H9 (cell line): ENCODE measurements at regions not wholly inside any gene's neighbourhood (a gene's known extent, or its start where the extent isn't known, plus 50 kb on each side); places are given as distances from the start of the nearest gene placed in this dataset.

ENCODE experiments used
- DNase-seq: peaks from one replicate; pipeline ENCODE4 v3.0.0-alpha.2; 2017
- H2AFZ ChIP-seq: one replicate; pipeline ENCODE4 v1.6.1; 2013; ENCODE audit warnings: mild to moderate bottlenecking, low read length, control low read depth, moderate library complexity
- H2AK5ac ChIP-seq: 2 replicates; pipeline ENCODE4 v1.6.1; 2013; ENCODE audit warnings: low read length, control low read depth, mixed read lengths; ENCODE audit not compliant: insufficient read length
- H2BK120ac ChIP-seq: one replicate; pipeline ENCODE4 v1.6.1; 2013; ENCODE audit warnings: low read depth, mild to moderate bottlenecking, low read length, control low read depth, inconsistent platforms; ENCODE audit not compliant: poor library complexity, severe bottlenecking
- H2BK12ac ChIP-seq: 2 replicates; pipeline ENCODE4 v1.6.1; 2013; ENCODE audit warnings: low read length, control low read depth, mixed read lengths, low read depth; ENCODE audit not compliant: insufficient read length
- H2BK15ac ChIP-seq: 2 replicates; pipeline ENCODE4 v1.6.1; 2013; ENCODE audit warnings: low read depth, low read length, control low read depth
- H2BK20ac ChIP-seq: one replicate; pipeline ENCODE4 v1.6.1; 2013; ENCODE audit warnings: low read depth, mild to moderate bottlenecking, low read length, control low read depth, inconsistent platforms; ENCODE audit not compliant: poor library complexity, severe bottlenecking
- H2BK5ac ChIP-seq: 2 replicates; pipeline ENCODE4 v1.6.1; 2013; ENCODE audit warnings: low read length, control low read depth, mixed read lengths; ENCODE audit not compliant: insufficient read length
- H3K14ac ChIP-seq: 2 replicates; pipeline ENCODE4 v1.6.1; 2013; ENCODE audit warnings: low read length, control low read depth; ENCODE audit not compliant: insufficient read depth
- H3K18ac ChIP-seq: 2 replicates; pipeline ENCODE4 v1.6.1; 2013; ENCODE audit warnings: low read depth, mild to moderate bottlenecking, mixed read lengths, low read length, control low read depth; ENCODE audit not compliant: insufficient read length
- H3K23ac ChIP-seq: 2 replicates; pipeline ENCODE4 v1.6.1; 2013; ENCODE audit warnings: low read length, control low read depth, mixed read lengths, low read depth; ENCODE audit not compliant: insufficient read length
- H3K23me2 ChIP-seq: 2 replicates; pipeline ENCODE4 v1.6.1; 2013; ENCODE audit warnings: low read depth, mild to moderate bottlenecking, mixed read lengths, low read length, control low read depth; ENCODE audit not compliant: insufficient read length, poor library complexity, severe bottlenecking
- H3K27ac ChIP-seq: 2 replicates; pipeline ENCODE4 v1.5.1; 2013; ENCODE audit warnings: low read length, control low read depth, mixed read lengths, low read depth; ENCODE audit not compliant: insufficient read length
- H3K27me3 ChIP-seq: 2 replicates; pipeline ENCODE4 v1.6.1; 2013; ENCODE audit warnings: low read length, control low read depth, inconsistent platforms; ENCODE audit not compliant: insufficient read depth
- H3K4ac ChIP-seq: 2 replicates; pipeline ENCODE4 v1.6.1; 2013; ENCODE audit warnings: low read depth, mild to moderate bottlenecking, control low read depth, inconsistent platforms, low read length, moderate library complexity
- H3K4me1 ChIP-seq: 2 replicates; pipeline ENCODE4 v1.6.1; 2013; ENCODE audit warnings: low read length, control low read depth, inconsistent platforms; ENCODE audit not compliant: insufficient read depth
- H3K4me2 ChIP-seq: 2 replicates; pipeline ENCODE4 v1.6.1; 2013; ENCODE audit warnings: low read length, control low read depth, mixed read lengths; ENCODE audit not compliant: insufficient read length, insufficient read depth
- H3K56ac ChIP-seq: 2 replicates; pipeline ENCODE4 v1.6.1; 2013; ENCODE audit warnings: low read depth, mild to moderate bottlenecking, mixed read lengths, low read length, control low read depth; ENCODE audit not compliant: insufficient read length
- H3K79me1 ChIP-seq: 2 replicates; pipeline ENCODE4 v1.6.1; 2013; ENCODE audit warnings: low read depth, mild to moderate bottlenecking, moderate library complexity, low read length, control low read depth, inconsistent platforms; ENCODE audit not compliant: insufficient read depth, poor library complexity, severe bottlenecking
- H3K79me2 ChIP-seq: 2 replicates; pipeline ENCODE4 v1.6.1; 2013; ENCODE audit warnings: low read length, control low read depth, inconsistent platforms; ENCODE audit not compliant: insufficient read depth
- H3K9ac ChIP-seq: 2 replicates; pipeline ENCODE4 v1.6.1; 2013; ENCODE audit warnings: low read length, control low read depth, mixed read lengths; ENCODE audit not compliant: insufficient read length; ENCODE audit errors: extremely low read depth
- H3K9me3 ChIP-seq: one replicate; pipeline ENCODE4 v1.6.1; 2013; ENCODE audit warnings: low read depth, low read length, inconsistent platforms; ENCODE audit not compliant: control insufficient read depth
- H3T11ph ChIP-seq: one replicate; pipeline ENCODE4 v1.6.1; 2013; ENCODE audit warnings: mild to moderate bottlenecking, low read length, control low read depth, inconsistent platforms
- H4K20me1 ChIP-seq: one replicate; pipeline ENCODE4 v1.6.1; 2013; ENCODE audit not compliant: control insufficient read depth, insufficient read length, insufficient read depth
- H4K5ac ChIP-seq: 2 replicates; pipeline ENCODE4 v1.6.1; 2013; ENCODE audit warnings: low read depth, mild to moderate bottlenecking, mixed read lengths, low read length, control low read depth; ENCODE audit not compliant: insufficient read length
- H4K8ac ChIP-seq: replicated peaks from 2 replicates; pipeline ENCODE4 v1.6.1; 2013; ENCODE audit warnings: low read length, control low read depth, mixed read lengths, low read depth; ENCODE audit not compliant: insufficient read length
- H4K91ac ChIP-seq: 2 replicates; pipeline ENCODE4 v1.6.1; 2013; ENCODE audit warnings: low read depth, mild to moderate bottlenecking, moderate library complexity, mixed read lengths, low read length, control low read depth; ENCODE audit not compliant: insufficient read length
- H3K27ac Mint-ChIP-seq, 3 experiments: 2 replicates in 2 of 3; 3 replicates in 1 of 3; pipeline ENCODE4 v1.8.0; 2020 to 2021; ENCODE audit warnings: mixed read lengths in 3 of 3, mild to moderate bottlenecking in 1 of 3, moderate library complexity in 1 of 3
- H3K27me3 Mint-ChIP-seq: 2 replicates; pipeline ENCODE4 v1.8.0; 2021; ENCODE audit warnings: low read depth, mild to moderate bottlenecking, moderate library complexity, mixed read lengths
- H3K36me3 Mint-ChIP-seq, 3 experiments: 2 replicates in 2 of 3; 3 replicates in 1 of 3; pipeline ENCODE4 v1.8.0; 2020 to 2021; ENCODE audit warnings: low read depth in 3 of 3, mixed read lengths in 3 of 3; ENCODE audit not compliant: insufficient read depth in 1 of 3
- H3K4me1 Mint-ChIP-seq, 2 experiments: 2 replicates each; pipeline ENCODE4 v1.8.0; 2020; ENCODE audit warnings: mixed read lengths in 2 of 2
- H3K4me3 Mint-ChIP-seq, 2 experiments: 2 replicates in 1 of 2; 3 replicates in 1 of 2; pipeline ENCODE4 v1.8.0; 2020 to 2021; ENCODE audit warnings: mild to moderate bottlenecking in 2 of 2, mixed read lengths in 2 of 2, moderate library complexity in 1 of 2
- H3K9me3 Mint-ChIP-seq, 2 experiments: 2 replicates in 1 of 2; 3 replicates in 1 of 2; pipeline ENCODE4 v1.8.0; 2020; ENCODE audit warnings: mild to moderate bottlenecking in 2 of 2, mixed read lengths in 2 of 2, moderate library complexity in 1 of 2
- WGBS: extraction: QIAGEN DNeasy Blood & Tissue Kit; methylation state at CpG from one replicate; pipeline ENCODE4 v1.1.7; 2013; ENCODE audit warnings: missing lambda C conversion rate, low lambda C conversion rate, mixed read lengths; ENCODE audit not compliant: insufficient read length; ENCODE audit errors: extremely low coverage; 5-methylcytosine and 5-hydroxymethylcytosine counted together
- TF ChIP-seq, protein P1 (sequence below): fragments of 200-600 bp; sonication (generic); conservative IDR thresholded peaks from 3 replicates; pipeline ENCODE4 v1.8.0; 2021; ENCODE audit warnings: antibody characterized with exemption, mild to moderate bottlenecking

DNA sequence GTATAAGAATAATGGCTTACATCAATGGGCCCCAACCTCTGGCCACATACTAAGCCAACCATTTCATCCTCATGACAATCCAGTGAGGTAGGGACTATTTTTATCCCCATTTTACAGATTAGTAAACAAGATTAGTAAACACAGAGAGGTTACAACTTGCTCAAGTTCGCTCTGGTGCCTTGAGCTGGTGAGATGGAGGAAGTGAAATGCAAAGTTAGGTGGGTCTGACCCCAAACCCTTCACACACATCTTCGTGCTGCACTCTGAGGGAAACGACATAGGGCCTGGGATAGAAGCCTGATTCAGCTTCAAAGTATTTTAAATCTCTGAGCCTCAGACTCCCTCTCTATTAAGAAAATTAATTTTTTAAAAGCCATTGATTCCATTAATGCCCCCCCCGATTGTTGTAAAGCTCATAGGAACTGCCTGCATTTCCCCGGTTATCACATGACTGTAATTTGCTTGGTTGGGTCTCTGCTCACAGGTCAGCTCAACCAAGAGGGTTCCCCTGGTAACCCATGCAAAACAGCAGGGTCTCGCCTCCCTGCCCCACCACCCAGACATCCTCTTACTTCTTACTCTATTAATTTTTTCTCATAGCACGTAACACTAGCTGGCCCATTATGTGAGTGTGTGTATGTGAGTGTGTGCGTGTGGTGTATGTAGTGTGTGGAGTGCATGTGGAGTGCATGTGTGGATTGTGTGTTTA is 221.2 kb downstream of the MAFB start:
- Histone ChIP-seq H4K5ac (no peak overlapping the region), H2AK5ac (no peak overlapping the region), H2BK15ac (no peak overlapping the region), H4K91ac (no peak overlapping the region), H3K27ac (no peak overlapping the region), H3K23me2 (no peaks in the 10 kb centered on the region), H4K20me1 (no peaks in the 10 kb centered on the region), H2BK12ac (no peak overlapping the region), H3K27me3 (no peaks in the 10 kb centered on the region), H4K8ac (no peak overlapping the region), H2BK5ac (no peak overlapping the region), H3K79me1 (no peaks in the 10 kb centered on the region), H3K79me2 (no peaks in the 10 kb centered on the region), H3K9ac (no peak overlapping the region), H3K9me3 (no peaks in the 10 kb centered on the region), H3K56ac (no peak overlapping the region), H3K14ac (no peak overlapping the region), H3K4me2 (no peak overlapping the region), H2BK120ac (no peak overlapping the region), H2BK20ac (no peak overlapping the region), H3T11ph (no peak overlapping the region), H3K4ac (no peak overlapping the region), H3K23ac (no peak overlapping the region), H3K4me1 (no peaks in the 10 kb centered on the region), H3K18ac (no peak overlapping the region), H2AFZ (no peak overlapping the region)
- Mint-ChIP-seq H3K4me1 (0 out of 4 replicates have a peak, but pooled peaks cover 0 to 4% of the 10 kb centered on the region in 2 experiments), H3K9me3 (no peaks in the 10 kb centered on the region; a peak in 1 of 5 replicates), H3K27me3 (no peaks in the 10 kb centered on the region), H3K4me3 (no peak overlapping the region), H3K36me3 (0 out of 7 replicates have a peak, but pooled peaks cover 0 to 2% (median 0%) of the 10 kb centered on the region in 3 experiments), H3K27ac (peak overlapping the region in 1 of 3 experiments; percentile 45; a peak in 2 of 7 replicates)
- no CpG with 5 or more reads among the region's 8 CpGs for WGBS
- DNase-seq = no peak
- TF ChIP-seq, protein P1, sequence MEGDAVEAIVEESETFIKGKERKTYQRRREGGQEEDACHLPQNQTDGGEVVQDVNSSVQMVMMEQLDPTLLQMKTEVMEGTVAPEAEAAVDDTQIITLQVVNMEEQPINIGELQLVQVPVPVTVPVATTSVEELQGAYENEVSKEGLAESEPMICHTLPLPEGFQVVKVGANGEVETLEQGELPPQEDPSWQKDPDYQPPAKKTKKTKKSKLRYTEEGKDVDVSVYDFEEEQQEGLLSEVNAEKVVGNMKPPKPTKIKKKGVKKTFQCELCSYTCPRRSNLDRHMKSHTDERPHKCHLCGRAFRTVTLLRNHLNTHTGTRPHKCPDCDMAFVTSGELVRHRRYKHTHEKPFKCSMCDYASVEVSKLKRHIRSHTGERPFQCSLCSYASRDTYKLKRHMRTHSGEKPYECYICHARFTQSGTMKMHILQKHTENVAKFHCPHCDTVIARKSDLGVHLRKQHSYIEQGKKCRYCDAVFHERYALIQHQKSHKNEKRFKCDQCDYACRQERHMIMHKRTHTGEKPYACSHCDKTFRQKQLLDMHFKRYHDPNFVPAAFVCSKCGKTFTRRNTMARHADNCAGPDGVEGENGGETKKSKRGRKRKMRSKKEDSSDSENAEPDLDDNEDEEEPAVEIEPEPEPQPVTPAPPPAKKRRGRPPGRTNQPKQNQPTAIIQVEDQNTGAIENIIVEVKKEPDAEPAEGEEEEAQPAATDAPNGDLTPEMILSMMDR = no peak
